ENCODE measurements at regions not wholly inside any gene's neighbourhood (a gene's known extent, or its start where the extent isn't known, plus 50 kb on each side); places are given as distances from the start of the nearest gene placed in this dataset.
"Not testable (repeated sequence)": the region's sequence is repeated elsewhere in the genome, so short reads cannot be mapped to it uniquely, and the experiment has no call there.

DNA sequence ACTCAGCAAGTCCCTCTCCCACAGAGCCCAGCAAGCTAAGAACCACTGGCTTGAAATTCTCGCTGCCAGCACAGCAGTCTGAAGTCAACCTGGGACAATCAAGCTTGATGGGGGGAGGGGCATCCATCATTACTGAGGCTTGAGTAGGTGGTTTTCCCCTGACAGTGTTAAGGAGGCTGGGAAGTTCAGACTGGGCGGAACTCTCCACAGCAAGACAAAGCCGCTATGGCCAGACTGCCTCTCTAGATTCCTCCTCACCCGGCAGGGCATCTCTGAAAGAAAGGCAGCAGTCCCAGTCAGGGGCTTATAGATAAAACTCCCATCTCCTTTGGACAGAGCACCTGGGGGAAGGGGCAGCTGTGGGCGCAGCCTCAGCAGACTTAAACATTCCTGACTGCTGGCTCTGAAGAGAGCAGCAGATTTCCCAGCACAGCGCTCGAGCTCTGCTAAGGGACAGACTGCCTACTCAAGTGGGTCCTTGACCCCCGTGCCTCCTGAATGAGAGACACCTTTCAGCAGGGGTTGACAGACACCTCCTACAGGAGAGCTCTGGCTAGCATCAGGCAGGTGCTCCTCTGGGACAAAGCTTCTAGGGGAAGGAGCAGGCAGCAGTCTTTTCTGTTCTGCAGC is 188.4 kb downstream of the PCTP start:
- not testable (repeated sequence) for H3K36me3 Mint-ChIP-seq (ENCODE audit: low read depth); H3K4me1 Mint-ChIP-seq; H3K27me3 Mint-ChIP-seq; H3K27ac Mint-ChIP-seq; H3K9me3 Mint-ChIP-seq; ATAC-seq (replicated peaks); H3K4me3 Mint-ChIP-seq

DNA sequence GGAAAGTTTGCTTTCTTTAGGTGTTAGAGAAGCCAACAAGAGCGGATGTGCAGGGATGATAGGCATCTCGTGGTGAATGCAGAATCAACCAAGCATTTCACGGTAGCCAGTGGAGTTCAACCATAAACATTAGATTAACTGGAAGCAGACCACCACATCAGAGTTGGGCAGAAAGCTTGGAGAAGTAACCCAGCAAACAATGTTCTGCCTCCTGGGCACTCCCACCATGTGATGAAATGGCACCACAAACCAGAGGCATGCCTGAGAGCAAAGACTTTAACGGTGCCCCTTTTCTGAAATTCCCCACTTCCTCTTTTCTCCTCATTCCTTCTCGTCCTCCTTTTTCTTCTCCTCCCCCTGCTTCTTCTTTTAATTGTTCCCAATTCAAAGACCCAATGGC is 193.5 kb upstream of the ANKFN1 start:
- ATAC-seq (replicated peaks): no peak
- Mint-ChIP-seq H3K4me3 (no peak overlapping the region), H3K4me1 (no peaks in the 10 kb centered on the region), H3K27ac (no peak overlapping the region), H3K36me3 (ENCODE audit: low read depth) (no peaks in the 10 kb centered on the region), H3K9me3 (no peaks in the 10 kb centered on the region), H3K27me3 (peaks cover 16% of the 10 kb centered on the region)

GRCh38 chr17:55961386-55961785 is 191.9 kb upstream of the ANKFN1 start:
- ATAC-seq (replicated peaks): no peak
- Mint-ChIP-seq H3K9me3 (no peaks in the 10 kb centered on the region), H3K36me3 (ENCODE audit: low read depth) (no peaks in the 10 kb centered on the region), H3K4me3 (no peak overlapping the region), H3K27me3 (peaks cover 19% of the 10 kb centered on the region), H3K4me1 (no peaks in the 10 kb centered on the region), H3K27ac (no peak overlapping the region)

DNA sequence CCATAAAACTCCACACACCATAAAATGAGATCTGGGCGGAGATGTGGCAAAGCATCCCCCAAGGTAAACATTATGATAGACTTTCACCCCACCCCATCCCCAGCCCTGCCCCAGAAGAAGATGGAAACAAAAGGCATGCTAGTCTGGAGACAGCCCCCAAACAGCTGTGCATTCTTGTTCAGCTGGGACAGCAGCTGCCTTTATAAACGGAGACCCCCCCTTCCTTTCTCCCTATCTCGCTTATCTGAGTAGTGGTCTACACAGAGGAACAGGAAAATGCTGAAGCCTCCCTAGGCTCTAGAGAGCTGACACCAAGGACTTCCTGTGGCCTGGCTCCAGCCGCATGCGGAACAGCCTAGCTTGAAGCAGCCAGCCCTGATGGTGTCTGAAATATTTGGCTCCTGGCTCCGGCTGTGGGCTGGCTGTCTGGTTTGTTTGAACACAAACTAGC is 190.3 kb upstream of the ANKFN1 start:
- Mint-ChIP-seq H3K4me3 (no peak overlapping the region), H3K9me3 (no peaks in the 10 kb centered on the region), H3K27ac (no peak overlapping the region), H3K36me3 (ENCODE audit: low read depth) (no peaks in the 10 kb centered on the region), H3K4me1 (no peaks in the 10 kb centered on the region), H3K27me3 (peaks cover 19% of the 10 kb centered on the region)
- no peak for ATAC-seq (replicated peaks)

DNA sequence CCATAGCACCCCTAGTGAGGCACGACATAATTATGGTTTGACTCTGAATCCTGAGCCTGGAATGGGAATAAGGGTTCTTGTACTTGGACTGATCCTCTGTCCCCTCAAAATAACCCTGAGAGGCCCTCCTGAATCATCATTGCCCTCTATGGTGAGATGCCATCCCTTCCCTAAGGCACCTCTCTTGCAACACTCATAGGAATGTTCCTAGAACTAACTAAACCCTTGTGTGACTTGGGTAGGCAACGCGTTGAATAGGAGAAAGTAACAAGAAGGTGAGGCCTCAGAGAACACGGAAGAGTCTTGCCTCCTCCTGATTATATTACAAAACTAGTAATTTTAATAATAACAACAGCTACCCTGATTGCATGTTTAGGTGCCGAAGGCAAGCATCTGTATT is 189.1 kb upstream of the ANKFN1 start:
- no peak overlapping the region for H3K27ac Mint-ChIP-seq
- H3K36me3 Mint-ChIP-seq (ENCODE audit: low read depth): no peaks in the 10 kb centered on the region
- H3K4me1 Mint-ChIP-seq: no peaks in the 10 kb centered on the region
- H3K9me3 Mint-ChIP-seq: no peaks in the 10 kb centered on the region
- peaks cover 15% of the 10 kb centered on the region for H3K27me3 Mint-ChIP-seq
- no peak overlapping the region for H3K4me3 Mint-ChIP-seq
- no peak for ATAC-seq (replicated peaks)

GRCh38 chr17:55965051-55965450 is 188.2 kb upstream of the ANKFN1 start:
- Mint-ChIP-seq H3K4me3 (no peak overlapping the region), H3K36me3 (ENCODE audit: low read depth) (no peaks in the 10 kb centered on the region), H3K9me3 (no peaks in the 10 kb centered on the region), H3K27me3 (peaks cover 13% of the 10 kb centered on the region), H3K4me1 (no peaks in the 10 kb centered on the region), H3K27ac (no peak overlapping the region)
- no peak for ATAC-seq (replicated peaks)

- Mint-ChIP-seq H3K4me1 (no peaks in the 10 kb centered on the region), H3K27me3 (peaks cover 12% of the 10 kb centered on the region), H3K36me3 (ENCODE audit: low read depth) (no peaks in the 10 kb centered on the region), H3K9me3 (no peaks in the 10 kb centered on the region), H3K27ac (no peak overlapping the region), H3K4me3 (no peak overlapping the region)
- ATAC-seq (replicated peaks): no peak
Observed at GRCh38 chr17:55969562-55970324, 183.5 kb upstream of the ANKFN1 start.

DNA sequence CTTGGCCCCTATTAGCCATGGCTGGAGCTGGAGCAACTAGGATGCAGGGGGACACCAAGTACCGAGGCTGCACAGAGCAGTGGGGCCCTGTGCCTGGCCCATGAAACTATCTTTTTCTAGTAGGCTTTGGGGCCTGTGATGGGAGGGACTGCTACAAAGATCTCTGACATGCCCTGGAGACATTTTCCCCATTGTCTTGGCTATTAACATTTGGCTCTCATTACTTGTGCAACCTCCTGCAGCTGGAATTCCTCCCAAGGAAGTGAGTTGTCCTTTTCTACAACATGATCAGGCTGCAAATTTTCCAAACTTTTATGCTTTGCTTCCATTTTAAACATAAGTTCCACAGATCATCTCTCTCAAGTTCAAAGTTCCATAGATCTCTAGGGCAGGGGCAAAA is 174.7 kb upstream of the ANKFN1 start:
- no peaks in the 10 kb centered on the region for H3K36me3 Mint-ChIP-seq (ENCODE audit: low read depth)
- peaks cover 8% of the 10 kb centered on the region for H3K27me3 Mint-ChIP-seq
- ATAC-seq (replicated peaks): no peak
- no peak overlapping the region for H3K4me3 Mint-ChIP-seq
- H3K27ac Mint-ChIP-seq: no peak overlapping the region
- no peaks in the 10 kb centered on the region for H3K4me1 Mint-ChIP-seq
- no peaks in the 10 kb centered on the region for H3K9me3 Mint-ChIP-seq

GRCh38 chr17:55983096-55983495 is 170.2 kb upstream of the ANKFN1 start:
- Mint-ChIP-seq H3K27ac (no peak overlapping the region), H3K36me3 (ENCODE audit: low read depth) (no peaks in the 10 kb centered on the region), H3K9me3 (no peaks in the 10 kb centered on the region), H3K4me3 (no peak overlapping the region), H3K27me3 (peaks cover 8% of the 10 kb centered on the region), H3K4me1 (no peaks in the 10 kb centered on the region)
- ATAC-seq (replicated peaks): no peak

DNA sequence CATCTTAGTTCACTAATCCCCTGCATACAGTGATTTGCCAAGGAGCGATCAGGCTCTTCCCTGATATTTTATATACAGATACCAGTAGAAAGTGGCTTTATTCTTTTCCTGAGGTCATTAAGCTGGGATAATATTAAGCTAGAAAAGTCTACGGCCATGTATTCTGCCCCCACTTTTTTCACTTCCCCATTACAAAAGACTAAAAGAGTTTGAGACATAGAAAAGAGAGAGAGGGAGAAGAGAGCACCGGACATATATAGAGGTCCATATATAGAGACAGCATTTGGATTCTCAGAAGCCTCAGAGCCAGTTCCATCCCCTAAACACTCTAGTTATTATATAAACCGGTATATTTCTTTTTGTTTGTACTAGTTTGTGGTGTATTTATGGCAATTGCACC is 166.5 kb upstream of the ANKFN1 start:
- Mint-ChIP-seq H3K27ac (no peak overlapping the region), H3K27me3 (peaks cover 3% of the 10 kb centered on the region), H3K4me1 (no peaks in the 10 kb centered on the region), H3K36me3 (ENCODE audit: low read depth) (no peaks in the 10 kb centered on the region), H3K4me3 (no peak overlapping the region), H3K9me3 (peaks cover 4% of the 10 kb centered on the region)
- no peak for ATAC-seq (replicated peaks)

- no peak for ATAC-seq (replicated peaks)
- Mint-ChIP-seq H3K9me3 (peaks cover 4% of the 10 kb centered on the region), H3K27ac (no peak overlapping the region), H3K4me3 (no peak overlapping the region), H3K36me3 (ENCODE audit: low read depth) (no peaks in the 10 kb centered on the region), H3K27me3 (peaks cover 6% of the 10 kb centered on the region), H3K4me1 (no peaks in the 10 kb centered on the region)
Observed at GRCh38 chr17:55988861-55989260, 164.4 kb upstream of the ANKFN1 start.

- no peak for ATAC-seq (replicated peaks)
- H3K27ac Mint-ChIP-seq: no peak overlapping the region
- H3K36me3 Mint-ChIP-seq (ENCODE audit: low read depth): no peaks in the 10 kb centered on the region
- no peaks in the 10 kb centered on the region for H3K4me1 Mint-ChIP-seq
- H3K27me3 Mint-ChIP-seq: peaks cover 6% of the 10 kb centered on the region
- peaks cover 4% of the 10 kb centered on the region for H3K9me3 Mint-ChIP-seq
- no peak overlapping the region for H3K4me3 Mint-ChIP-seq
Observed at GRCh38 chr17:55990332-55991006, 162.8 kb upstream of the ANKFN1 start.

GRCh38 chr17:55996826-55997225 is 156.4 kb upstream of the ANKFN1 start:
- H3K27me3 Mint-ChIP-seq: peaks cover 3% of the 10 kb centered on the region
- H3K4me1 Mint-ChIP-seq: no peaks in the 10 kb centered on the region
- no peak overlapping the region for H3K27ac Mint-ChIP-seq
- no peak for ATAC-seq (replicated peaks)
- no peaks in the 10 kb centered on the region for H3K36me3 Mint-ChIP-seq (ENCODE audit: low read depth)
- no peak overlapping the region for H3K4me3 Mint-ChIP-seq
- no peaks in the 10 kb centered on the region for H3K9me3 Mint-ChIP-seq

GRCh38 chr17:56000411-56000810 is 152.9 kb upstream of the ANKFN1 start:
- Mint-ChIP-seq H3K27me3 (no peaks in the 10 kb centered on the region), H3K4me1 (no peaks in the 10 kb centered on the region), H3K4me3 (no peak overlapping the region), H3K27ac (no peak overlapping the region), H3K9me3 (no peaks in the 10 kb centered on the region), H3K36me3 (ENCODE audit: low read depth) (no peaks in the 10 kb centered on the region)
- no peak for ATAC-seq (replicated peaks)

DNA sequence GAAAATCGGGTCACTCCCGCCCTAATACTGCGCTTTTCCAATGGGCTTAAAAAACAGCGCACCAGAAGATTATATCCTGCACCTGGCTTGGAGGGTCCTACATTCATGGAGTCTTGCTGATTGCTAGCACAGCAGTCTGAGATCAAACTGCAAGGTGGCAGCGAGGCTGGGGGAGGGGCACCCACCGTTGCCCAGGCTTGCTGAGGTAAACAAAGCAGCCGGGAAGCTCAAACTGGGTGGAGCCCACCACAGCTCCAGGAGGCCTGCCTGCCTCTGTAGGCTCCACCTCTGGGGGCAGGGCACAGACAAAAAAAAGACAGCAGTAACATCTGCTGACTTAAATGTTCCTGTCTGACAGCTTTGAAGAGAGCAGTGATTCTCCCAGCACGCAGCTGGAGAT is 150.6 kb upstream of the ANKFN1 start:
- not testable (repeated sequence) for ATAC-seq (replicated peaks); H3K36me3 Mint-ChIP-seq (ENCODE audit: low read depth); H3K4me3 Mint-ChIP-seq; H3K27ac Mint-ChIP-seq; H3K9me3 Mint-ChIP-seq; H3K27me3 Mint-ChIP-seq; H3K4me1 Mint-ChIP-seq

Data from activated T-helper 17 cell treated with anti-CD3 and anti-CD28 coated beads, Interleukin-2, amount 50 U/mL, for 72 hours (primary cell).